ENCODE measurements at regions not wholly inside any gene's neighbourhood (a gene's known extent, or its start where the extent isn't known, plus 50 kb on each side); places are given as distances from the start of the nearest gene placed in this dataset.

GRCh38 chr13:66071608-66072007 lies 1158.5 kb downstream of the PCDH9 start:
- Histone ChIP-seq H3K36me3 (ENCODE audit: control insufficient read depth in 1 of 2, insufficient read depth in 2 of 2, low read length in 2 of 2) (no peaks in the 10 kb centered on the region), H4K20me1 (ENCODE audit: insufficient read depth) (no peaks in the 10 kb centered on the region), H3K9me2 (ENCODE audit: insufficient read depth) (no peaks in the 10 kb centered on the region), H3K9me3 (ENCODE audit: control insufficient read depth in 1 of 2, insufficient read depth in 1 of 2, low read depth in 1 of 2, low read length in 2 of 2) (no peaks in the 10 kb centered on the region), H3K4me1 (ENCODE audit: control insufficient read depth in 1 of 2, insufficient read depth in 2 of 2, low read length in 2 of 2) (no peaks in the 10 kb centered on the region), H2AFZ (ENCODE audit: low read depth, low read length, poor library complexity, severe bottlenecking) (no peak overlapping the region), H3K9ac (ENCODE audit: low read length) (no peak overlapping the region), H3K27ac (ENCODE audit: low read depth, low read length) (no peak overlapping the region), H3K27me3 (ENCODE audit: insufficient read depth, low read length) (no peaks in the 10 kb centered on the region), H3K79me2 (ENCODE audit: insufficient read depth, low read length) (no peaks in the 10 kb centered on the region), H3K4me2 (ENCODE audit: low read length) (no peak overlapping the region), H3K4me3 (replicated peaks in 1 of 2; ENCODE audit: low read depth in 1 of 2, low read length in 2 of 2) (no peak overlapping the region)
- ChIA-PET CTCF (no interaction called here), POLR2A (no interaction called here), RAD21 (ENCODE audit: low non-redundant PET in 1 of 2, low total read pairs in 2 of 2, uncharacterized antibody in 2 of 2, unreplicated experiment in 2 of 2) (no interaction called here)
- TF ChIP-seq, protein P1, sequence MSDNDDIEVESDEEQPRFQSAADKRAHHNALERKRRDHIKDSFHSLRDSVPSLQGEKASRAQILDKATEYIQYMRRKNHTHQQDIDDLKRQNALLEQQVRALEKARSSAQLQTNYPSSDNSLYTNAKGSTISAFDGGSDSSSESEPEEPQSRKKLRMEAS (IDR thresholded peaks at IDR 0.05): no peak
- TF ChIP-seq ZBTB33 (IDR thresholded peaks at IDR 0.05; ENCODE audit: extremely low read depth, insufficient replicate concordance, low read length) (no peak), RAD21 (IDR thresholded peaks at IDR 0.05; ENCODE audit: low read depth) (no peak), EGR1 (IDR thresholded peaks at IDR 0.05; ENCODE audit: low read depth) (no peak), CBX3 (IDR thresholded peaks at IDR 0.05; ENCODE audit: low read depth) (no peak), EZH2 (IDR thresholded peaks at IDR 0.05) (no peak), CEBPB (IDR thresholded peaks at IDR 0.05; ENCODE audit: low read depth) (no peak), ELF1 (IDR thresholded peaks at IDR 0.05; ENCODE audit: borderline replicate concordance, low read depth) (no peak), SIN3A (IDR thresholded peaks at IDR 0.05; ENCODE audit: low read depth) (no peak), ZNF274 (IDR thresholded peaks at IDR 0.05; ENCODE audit: low read depth, low read length) (no peak), SRF (IDR thresholded peaks at IDR 0.05; ENCODE audit: low read depth) (no peak), JUND (IDR thresholded peaks at IDR 0.05) (no peak), ZFX (IDR thresholded peaks at IDR 0.05) (no peak), TCF7L2 (IDR thresholded peaks at IDR 0.05; ENCODE audit: borderline replicate concordance, extremely low read depth, insufficient read depth, insufficient read length) (no peak), FOSL1 (IDR thresholded peaks at IDR 0.05; ENCODE audit: low read depth) (no peak), SP1 (IDR thresholded peaks at IDR 0.05; ENCODE audit: low read depth) (no peak)
- ATAC-seq (no peak), DNase-seq (ENCODE audit: low read depth, low spot score) (no peak)
- intact Hi-C loops (cut with micrococcal nuclease): no loop called here
- no TSS peak for BruUV-seq (replicated peaks)

All from HCT116 (cell line).